ENCODE measurements at regions not wholly inside any gene's neighbourhood (a gene's known extent, or its start where the extent isn't known, plus 50 kb on each side); places are given as distances from the start of the nearest gene placed in this dataset.

GRCh38 chr2:226620176-226620575 lies 179.4 kb downstream of the IRS1 start:
- no peak for DNase-seq (ENCODE audit: low spot score)

- no peak for DNase-seq (ENCODE audit: low spot score)
Observed at GRCh38 chr2:226619707-226620106, 179.9 kb downstream of the IRS1 start.

GRCh38 chr2:226618875-226619605 lies 180.6 kb downstream of the IRS1 start:
- DNase-seq (ENCODE audit: low spot score): no peak

GRCh38 chr2:226618544-226618874 lies 181.1 kb downstream of the IRS1 start:
- DNase-seq (ENCODE audit: low spot score): no peak

- DNase-seq (ENCODE audit: low spot score): no peak
Observed at GRCh38 chr2:226615891-226616290, 183.7 kb downstream of the IRS1 start.

- no peak for DNase-seq (ENCODE audit: low spot score)
Observed at GRCh38 chr2:226611944-226612318, 187.7 kb downstream of the IRS1 start.

GRCh38 chr2:226611196-226611943 lies 188.2 kb downstream of the IRS1 start:
- no peak for DNase-seq (ENCODE audit: low spot score)

- DNase-seq (ENCODE audit: low spot score): no peak
Observed at GRCh38 chr2:226609366-226609765, 190.3 kb downstream of the IRS1 start.

- DNase-seq (ENCODE audit: low spot score): no peak
Observed at GRCh38 chr2:226608451-226608850, 191.2 kb downstream of the IRS1 start.

- no peak for DNase-seq (ENCODE audit: low spot score)
Observed at GRCh38 chr2:226607379-226607778, 192.2 kb downstream of the IRS1 start.

GRCh38 chr2:226605642-226606041 lies 194.0 kb downstream of the IRS1 start:
- no peak for DNase-seq (ENCODE audit: low spot score)

GRCh38 chr2:226603606-226604005 lies 196.0 kb downstream of the IRS1 start:
- no peak for DNase-seq (ENCODE audit: low spot score)

- DNase-seq (ENCODE audit: low spot score): no peak
Observed at GRCh38 chr2:226601881-226602662, 197.5 kb downstream of the IRS1 start.

GRCh38 chr2:226600802-226601201 lies 198.8 kb downstream of the IRS1 start:
- no peak for DNase-seq (ENCODE audit: low spot score)

GRCh38 chr2:226600184-226600583 lies 199.4 kb downstream of the IRS1 start:
- no peak for DNase-seq (ENCODE audit: low spot score)

GRCh38 chr2:226589043-226589442 lies 210.6 kb downstream of the IRS1 start:
- DNase-seq (ENCODE audit: low spot score): no peak

GRCh38 chr2:226585130-226585561 lies 214.5 kb downstream of the IRS1 start:
- no peak for DNase-seq (ENCODE audit: low spot score)

- no peak for DNase-seq (ENCODE audit: low spot score)
Observed at GRCh38 chr2:226584518-226585055, 215.0 kb downstream of the IRS1 start.

- no peak for DNase-seq (ENCODE audit: low spot score)
Observed at GRCh38 chr2:226583715-226584114, 215.9 kb downstream of the IRS1 start.

GRCh38 chr2:226581661-226582060 lies 218.0 kb downstream of the IRS1 start:
- no peak for DNase-seq (ENCODE audit: low spot score)

GRCh38 chr2:226581004-226581403 lies 218.6 kb downstream of the IRS1 start:
- DNase-seq (ENCODE audit: low spot score): no peak

GRCh38 chr2:226580403-226580802 lies 219.2 kb downstream of the IRS1 start:
- DNase-seq (ENCODE audit: low spot score): no peak

GRCh38 chr2:226579519-226579918 lies 220.1 kb downstream of the IRS1 start:
- no peak for DNase-seq (ENCODE audit: low spot score)

Measured in hematopoietic multipotent progenitor cell treated with erythropoietin and hydrocortisone succinate and interleukin-3 and kit ligand, for 15 days (in vitro differentiated cells).